GM21717 (cell line): ENCODE measurements at regions not wholly inside any gene's neighbourhood (a gene's known extent, or its start where the extent isn't known, plus 50 kb on each side); places are given as distances from the start of the nearest gene placed in this dataset.
"Not testable (repeated sequence)": the region's sequence is repeated elsewhere in the genome, so short reads cannot be mapped to it uniquely, and the experiment has no call there.

Experiments
- ATAC-seq: cut with Tn5 transposase; IDR thresholded peaks from one replicate; pipeline ENCODE4 v1.9.1; 2021; ENCODE audit warnings: mild to moderate bottlenecking, moderate library complexity; ENCODE audit not compliant: unreplicated experiment

GRCh38 chr2:75432761-75433361 is 127.9 kb downstream of the EVA1A start:
- ATAC-seq, result peak; percentile 92

- ATAC-seq, result peak; percentile 72
These were observed 129.0 kb downstream of the EVA1A start for GRCh38 chr2:75431763-75432162.

- ATAC-seq, result no peak
These were observed 129.5 kb downstream of the EVA1A start for GRCh38 chr2:75431276-75431675.

GRCh38 chr2:75430449-75430848 is 130.3 kb downstream of the EVA1A start:
- not testable (repeated sequence) for ATAC-seq

- ATAC-seq, result no peak
These were observed 131.9 kb downstream of the EVA1A start for GRCh38 chr2:75428646-75429443.

GRCh38 chr2:75428060-75428459 is 132.7 kb downstream of the EVA1A start:
- no peak for ATAC-seq

GRCh38 chr2:75424936-75425619 is 135.7 kb downstream of the EVA1A start:
- no peak for ATAC-seq

GRCh38 chr2:75421986-75422385 is 138.8 kb downstream of the EVA1A start:
- no peak for ATAC-seq

- peak; percentile 85 for ATAC-seq
These were observed 144.1 kb downstream of the EVA1A start for GRCh38 chr2:75416420-75417342.

- no peak for ATAC-seq
These were observed 145.0 kb downstream of the EVA1A start for GRCh38 chr2:75415731-75416130.

- no peak for ATAC-seq
These were observed 145.6 kb downstream of the EVA1A start for GRCh38 chr2:75415111-75415626.

- ATAC-seq, result no peak
These were observed 149.2 kb downstream of the EVA1A start for GRCh38 chr2:75411574-75411973.

GRCh38 chr2:75410702-75411101 is 150.0 kb downstream of the EVA1A start:
- no peak for ATAC-seq

- ATAC-seq, result no peak
These were observed 152.0 kb downstream of the EVA1A start for GRCh38 chr2:75408771-75409170.

- no peak for ATAC-seq
These were observed 153.7 kb downstream of the EVA1A start for GRCh38 chr2:75407038-75407530.

- no peak for ATAC-seq
These were observed 154.6 kb downstream of the EVA1A start for GRCh38 chr2:75406131-75406581.

- ATAC-seq, result no peak
These were observed 155.7 kb downstream of the EVA1A start for GRCh38 chr2:75405000-75405399.

- peak; percentile 75 for ATAC-seq
These were observed 156.7 kb downstream of the EVA1A start for GRCh38 chr2:75403991-75404428.

- no peak for ATAC-seq
These were observed 164.4 kb downstream of the EVA1A start for GRCh38 chr2:75396314-75396713.

GRCh38 chr2:75394764-75395163 is 166.0 kb downstream of the EVA1A start:
- ATAC-seq, result not testable (repeated sequence)
